SIG-M5 (cell line): ENCODE measurements at regions not wholly inside any gene's neighbourhood (a gene's known extent, or its start where the extent isn't known, plus 50 kb on each side); places are given as distances from the start of the nearest gene placed in this dataset.
"Not testable (repeated sequence)": the region's sequence is repeated elsewhere in the genome, so short reads cannot be mapped to it uniquely, and the experiment has no call there.

Experiments
- DNase-seq: peaks from one replicate; lab custom pipeline; 2025; lab: John Stamatoyannopoulos, UW

GRCh38 chr14:22386924-22387775, 201.9 kb downstream of the DAD1 start:
- no peak for DNase-seq

- no peak for DNase-seq
Measured at GRCh38 chr14:22384974-22385526, 204.0 kb downstream of the DAD1 start.

GRCh38 chr14:22384167-22384549, 204.9 kb downstream of the DAD1 start:
- DNase-seq: no peak

- DNase-seq: no peak
Measured at GRCh38 chr14:22383515-22384166, 205.4 kb downstream of the DAD1 start.

- DNase-seq: no peak
Measured at GRCh38 chr14:22382955-22383354, 206.1 kb downstream of the DAD1 start.

GRCh38 chr14:22382395-22382794, 206.6 kb downstream of the DAD1 start:
- DNase-seq: no peak

- DNase-seq: no peak
Measured at GRCh38 chr14:22381766-22382165, 207.3 kb downstream of the DAD1 start.

GRCh38 chr14:22381408-22381760, 207.6 kb downstream of the DAD1 start:
- no peak for DNase-seq

- DNase-seq: no peak
Measured at GRCh38 chr14:22380571-22381407, 208.2 kb downstream of the DAD1 start.

- no peak for DNase-seq
Measured at GRCh38 chr14:22379727-22380126, 209.3 kb downstream of the DAD1 start.

GRCh38 chr14:22378181-22378580, 210.8 kb downstream of the DAD1 start:
- DNase-seq: no peak

GRCh38 chr14:22375321-22375930, 213.6 kb downstream of the DAD1 start:
- no peak for DNase-seq

- no peak for DNase-seq
Measured at GRCh38 chr14:22370084-22370847, 218.8 kb downstream of the DAD1 start.

- no peak for DNase-seq
Measured at GRCh38 chr14:22358726-22359125, 230.3 kb downstream of the DAD1 start.

- DNase-seq: not testable (repeated sequence)
Measured at GRCh38 chr14:22349281-22349680, 239.7 kb downstream of the DAD1 start.

GRCh38 chr14:22344673-22345072, 244.4 kb downstream of the DAD1 start:
- no peak for DNase-seq

- DNase-seq: not testable (repeated sequence)
Measured at GRCh38 chr14:22344209-22344608, 244.8 kb downstream of the DAD1 start.

GRCh38 chr14:22341049-22341448, 248.0 kb downstream of the DAD1 start:
- no peak for DNase-seq

GRCh38 chr14:22338917-22339715, 249.9 kb downstream of the DAD1 start:
- no peak for DNase-seq

- DNase-seq: no peak
Measured at GRCh38 chr14:22338381-22338780, 250.6 kb downstream of the DAD1 start.
